ENCODE measurements at regions not wholly inside any gene's neighbourhood (a gene's known extent, or its start where the extent isn't known, plus 50 kb on each side); places are given as distances from the start of the nearest gene placed in this dataset.

DNA sequence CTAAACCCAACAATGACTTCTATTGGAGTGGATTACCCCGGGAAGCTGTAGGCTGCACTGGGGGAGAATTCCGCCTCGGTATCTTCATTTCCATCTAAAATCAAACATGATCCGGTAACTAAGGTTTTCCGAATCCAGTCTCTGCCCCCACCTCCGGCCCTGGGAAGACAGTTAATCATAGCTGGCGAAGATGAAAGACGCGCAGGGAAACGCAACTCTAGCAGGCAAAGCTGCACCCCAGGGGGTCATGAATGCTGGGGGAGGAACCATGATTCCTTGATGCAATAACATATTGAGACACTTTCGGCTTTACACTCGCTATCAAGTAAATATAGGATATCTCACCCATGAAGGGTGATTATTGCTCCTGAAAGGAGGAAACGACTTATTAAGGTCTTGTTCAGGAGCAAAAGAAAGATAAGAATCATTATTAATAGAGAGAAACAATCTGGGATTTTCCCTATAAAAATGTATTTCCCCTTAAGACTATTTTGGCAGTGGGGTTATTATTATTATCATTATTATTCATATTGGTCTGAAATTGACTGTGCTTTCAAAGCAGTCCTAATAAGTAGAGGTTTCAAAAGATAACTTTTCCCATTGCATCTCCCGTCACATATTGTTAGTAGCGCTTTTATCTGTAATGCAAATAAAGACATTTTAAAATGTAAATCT is 614.9 kb downstream of the VRK1 start:
- no peak for DNase-seq

DNA sequence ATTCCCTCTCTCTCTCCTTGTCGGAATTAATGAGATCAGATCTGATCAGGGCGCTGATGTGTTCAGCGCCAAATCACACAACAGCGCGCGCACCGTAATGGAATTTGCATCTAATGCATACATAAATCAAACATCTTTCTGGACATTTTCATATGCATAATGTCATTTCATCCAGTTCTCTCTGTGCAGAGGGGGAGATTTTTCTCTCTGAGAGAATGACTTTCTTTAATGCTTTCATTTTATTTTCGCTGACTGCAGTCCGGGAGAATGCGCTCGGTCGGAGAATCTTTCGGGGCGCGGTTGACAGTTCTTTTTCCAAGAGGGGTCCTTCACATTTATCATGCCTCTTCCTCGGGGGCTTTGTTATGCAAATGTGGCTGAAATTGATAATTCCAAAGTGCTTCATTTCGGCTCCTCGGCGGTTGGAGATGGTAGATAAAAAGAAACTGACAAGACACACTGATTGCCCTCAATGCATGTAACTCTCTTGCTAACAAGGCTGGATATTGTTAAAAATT is 615.9 kb downstream of the VRK1 start:
- no peak for DNase-seq

DNA sequence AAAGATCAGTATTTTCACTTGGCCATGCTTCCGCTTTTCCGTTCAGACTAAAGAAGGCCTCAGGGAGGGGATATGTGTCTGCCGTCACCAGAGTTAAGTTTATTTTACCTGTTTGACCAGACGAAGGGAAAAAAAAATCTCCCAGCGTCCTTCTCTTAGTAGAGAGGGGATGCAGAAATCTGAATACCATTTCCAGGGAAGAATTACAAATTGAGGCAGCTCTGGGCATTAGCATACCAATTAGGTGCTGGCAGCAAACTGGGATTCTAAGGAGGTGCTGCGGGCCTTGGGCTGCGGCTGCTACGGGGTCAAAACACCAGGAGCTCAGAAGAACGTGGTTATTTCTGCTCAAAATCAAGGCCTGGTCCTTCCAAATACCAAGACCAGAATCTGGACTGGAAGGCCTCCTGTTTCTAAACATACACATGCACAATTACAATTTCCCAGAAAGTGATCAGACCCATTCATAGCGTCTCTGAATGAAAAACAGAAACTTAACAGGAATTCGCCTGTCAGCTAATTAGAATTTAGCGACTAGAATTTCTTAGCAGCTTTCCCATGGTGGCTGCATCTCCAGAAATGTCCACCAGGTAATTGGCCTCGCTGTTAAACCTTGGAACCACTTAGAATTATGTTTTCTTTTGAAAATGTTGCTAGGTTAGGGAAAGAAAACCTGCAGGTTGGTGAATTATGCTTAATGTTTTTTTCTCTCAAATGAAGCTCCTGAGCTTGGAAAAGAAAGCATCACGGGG is 617.0 kb downstream of the VRK1 start:
- no peak for DNase-seq

DNA sequence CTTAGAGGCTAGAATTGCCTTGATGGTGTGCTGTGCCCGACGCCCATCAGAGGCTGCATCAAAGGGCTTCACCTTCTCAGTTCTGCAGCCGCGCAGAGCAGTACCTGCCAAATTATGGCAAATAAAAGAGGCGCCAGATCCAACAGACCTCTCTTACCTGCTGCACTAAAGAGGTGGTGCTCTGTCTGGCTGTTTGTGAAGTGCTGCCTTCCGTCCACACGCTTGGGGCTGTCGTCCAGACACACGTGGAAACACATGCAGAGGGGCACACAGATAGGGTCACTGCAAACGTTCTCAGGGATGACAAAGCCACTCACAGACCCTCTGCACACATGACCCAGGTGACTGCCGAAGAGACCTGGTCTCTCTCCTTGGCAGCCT is 617.5 kb downstream of the VRK1 start:
- no peak for DNase-seq

DNA sequence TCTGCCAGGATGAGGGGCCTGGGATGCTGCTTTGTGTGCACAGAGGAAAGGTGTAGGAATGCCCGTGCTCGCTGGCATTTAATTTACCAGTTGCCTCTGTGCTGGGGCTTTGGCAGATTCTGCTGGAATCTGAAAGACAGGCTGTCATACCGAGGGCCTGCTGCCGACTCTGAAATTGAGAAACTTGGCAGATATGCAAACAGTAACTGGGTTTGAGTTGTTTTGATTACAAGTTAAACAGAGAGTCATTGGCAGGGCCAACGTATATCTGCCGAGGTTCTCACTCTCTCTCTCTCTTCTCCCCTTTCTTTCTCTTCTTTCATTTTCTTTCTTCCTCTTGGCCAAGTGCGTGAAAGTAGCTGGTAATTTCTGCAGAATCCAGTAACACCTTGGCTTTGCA is 618.7 kb downstream of the VRK1 start:
- DNase-seq = no peak

DNA sequence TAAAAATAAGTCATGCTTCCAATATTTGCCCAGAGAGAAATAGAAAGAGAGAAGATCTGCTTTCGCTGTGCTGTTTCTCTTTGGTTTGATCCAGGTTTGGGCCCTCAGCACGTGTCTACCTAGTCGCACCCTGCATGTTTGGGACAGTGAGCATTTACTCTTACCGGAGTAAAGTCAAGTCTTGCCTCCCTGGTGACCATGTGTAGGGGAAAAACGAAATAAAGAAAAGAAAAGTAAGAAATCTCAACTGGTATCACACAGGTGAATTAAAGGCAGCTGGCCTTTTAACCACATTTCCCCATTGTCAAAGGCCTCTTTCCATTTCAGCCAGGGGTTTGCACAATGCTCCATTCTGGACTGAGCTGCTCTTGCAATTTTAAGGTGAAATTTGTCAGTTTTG is 619.4 kb downstream of the VRK1 start:
- no peak for DNase-seq

DNA sequence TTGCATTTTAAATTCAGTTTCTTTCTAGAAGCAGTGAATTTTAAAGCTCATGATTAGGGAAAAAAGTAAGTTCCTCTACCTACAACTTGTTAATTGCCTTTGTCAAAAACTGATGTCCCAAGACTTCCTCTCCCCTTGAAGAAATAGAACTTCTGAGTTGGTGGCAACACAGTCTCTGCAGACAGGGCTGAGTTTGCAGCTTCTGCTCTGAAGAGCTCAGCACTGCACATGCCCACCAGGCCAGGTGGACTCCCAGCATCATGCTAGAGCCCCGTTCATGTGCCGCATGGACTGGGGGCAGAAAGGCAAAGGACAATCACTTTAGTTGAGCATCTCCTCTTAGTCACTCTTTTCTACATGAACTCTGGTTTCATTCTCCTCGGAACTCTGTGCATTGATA is 620.1 kb downstream of the VRK1 start:
- no peak for DNase-seq

DNA sequence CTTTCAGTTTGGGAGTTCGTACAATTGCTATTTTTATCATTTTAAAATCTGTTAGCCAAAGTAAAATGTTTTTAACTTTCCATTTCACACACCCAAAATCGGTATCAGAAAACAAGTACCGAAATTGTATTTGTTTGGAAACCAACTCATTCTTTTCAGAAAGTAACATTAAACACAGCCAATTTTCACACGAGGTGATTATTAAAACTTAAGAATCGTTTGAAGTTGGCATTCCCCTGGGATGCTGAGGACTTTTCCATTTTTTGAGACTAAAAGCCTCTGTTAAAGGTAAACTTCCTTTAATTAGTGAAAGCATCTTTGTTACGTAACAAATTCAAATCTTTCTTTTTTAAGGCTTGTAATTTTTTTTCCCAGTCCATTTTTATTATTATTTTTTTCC is 623.0 kb downstream of the VRK1 start:
- no peak for DNase-seq

DNA sequence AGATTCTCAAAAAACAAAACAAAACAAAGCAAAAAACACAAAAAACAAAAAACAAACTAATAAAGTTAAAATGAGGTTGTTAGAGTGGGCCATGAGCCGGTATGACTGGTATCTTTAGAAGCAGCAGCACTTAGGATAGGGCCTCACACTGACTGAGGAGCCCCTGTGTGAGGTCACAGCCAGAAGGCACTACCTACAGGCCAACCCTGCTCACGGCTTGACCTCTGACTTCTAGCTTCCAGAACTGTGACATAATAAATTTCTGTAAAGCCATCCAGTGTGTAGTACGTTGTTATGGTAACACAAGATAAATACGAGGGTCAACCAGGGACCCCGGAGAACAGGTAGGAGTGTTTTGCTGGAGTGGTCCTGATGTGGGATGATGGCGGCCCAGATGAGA is 629.6 kb downstream of the VRK1 start:
- DNase-seq = no peak

DNA sequence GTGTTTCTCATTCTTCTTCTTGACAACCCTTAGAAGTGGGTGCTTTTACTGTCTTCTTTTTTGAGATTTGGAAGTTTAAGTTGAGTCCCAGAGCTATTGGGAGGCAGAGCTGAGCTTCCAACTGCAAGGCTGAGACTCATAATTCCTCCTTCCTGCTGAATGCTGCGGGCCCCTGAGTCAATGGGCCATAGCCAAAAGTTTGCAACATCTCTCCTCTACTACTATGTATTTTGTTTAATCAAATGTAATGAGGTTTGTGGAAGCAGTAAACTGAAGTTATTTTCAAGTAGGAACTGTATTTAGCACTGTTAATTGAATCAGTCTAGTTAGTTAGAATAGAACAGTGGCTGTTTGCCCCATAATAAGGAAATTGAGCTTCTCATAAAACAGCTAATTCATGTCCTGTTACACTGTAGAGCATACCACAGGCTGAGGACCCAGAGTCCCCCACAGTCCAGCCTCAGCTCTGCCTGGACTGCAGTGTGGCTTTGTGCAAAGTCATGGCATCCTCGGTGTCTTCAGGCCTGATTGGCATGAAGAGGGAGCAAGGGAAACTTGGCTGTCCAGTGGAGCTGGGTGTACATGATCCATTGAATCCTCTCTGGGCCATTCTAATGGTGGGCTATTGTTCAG is 631.7 kb downstream of the VRK1 start:
- DNase-seq = no peak

DNA sequence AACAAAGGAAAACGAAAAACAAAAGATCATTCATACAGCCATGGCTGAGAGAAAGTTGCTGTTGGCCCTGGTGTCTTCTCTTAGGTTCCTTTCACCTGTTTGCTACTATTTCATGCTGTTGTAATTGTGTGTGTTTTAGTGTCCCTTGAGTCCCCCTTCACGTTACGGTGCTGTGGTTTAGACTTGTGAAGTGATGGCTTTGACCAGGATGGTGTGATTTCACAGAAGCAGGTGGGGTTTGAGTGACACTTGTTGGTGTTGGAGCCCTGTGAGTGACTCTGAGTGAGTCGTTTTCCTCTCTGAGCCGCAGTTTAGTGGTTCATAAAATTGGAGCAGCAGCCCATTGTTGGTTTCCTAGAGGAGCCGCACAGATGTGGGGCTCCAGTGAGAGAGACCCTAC is 635.4 kb downstream of the VRK1 start:
- no peak for DNase-seq

DNA sequence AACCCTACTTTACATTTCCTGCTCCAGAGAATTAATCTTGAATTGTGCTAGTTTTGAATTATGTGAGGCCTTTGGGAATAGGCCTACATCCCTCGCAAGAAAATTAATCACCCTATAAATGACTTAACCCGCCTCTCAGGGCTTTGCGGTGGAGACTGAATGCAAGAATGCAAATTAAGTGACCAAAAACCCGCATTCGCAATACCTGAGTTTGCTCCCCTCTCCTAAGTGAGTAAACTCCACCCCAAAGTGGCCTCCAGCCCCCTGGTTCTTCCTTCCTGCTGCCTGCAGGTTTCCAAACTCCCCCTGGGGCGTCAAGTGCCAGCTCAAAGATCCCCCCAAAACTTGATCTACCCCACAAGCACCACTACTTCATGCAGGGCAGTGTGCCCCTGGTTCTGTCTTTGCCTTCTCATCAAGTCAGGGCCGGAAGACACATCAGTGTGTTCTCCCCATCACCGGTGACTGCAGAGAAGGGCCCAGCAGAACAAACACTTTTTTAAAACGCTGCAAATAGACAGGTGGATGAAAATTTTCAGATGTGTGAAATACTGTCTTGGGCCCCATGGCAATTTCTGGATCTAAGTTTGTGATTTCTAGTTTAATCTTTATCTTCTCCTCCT is 644.7 kb downstream of the VRK1 start:
- DNase-seq = no peak

DNA sequence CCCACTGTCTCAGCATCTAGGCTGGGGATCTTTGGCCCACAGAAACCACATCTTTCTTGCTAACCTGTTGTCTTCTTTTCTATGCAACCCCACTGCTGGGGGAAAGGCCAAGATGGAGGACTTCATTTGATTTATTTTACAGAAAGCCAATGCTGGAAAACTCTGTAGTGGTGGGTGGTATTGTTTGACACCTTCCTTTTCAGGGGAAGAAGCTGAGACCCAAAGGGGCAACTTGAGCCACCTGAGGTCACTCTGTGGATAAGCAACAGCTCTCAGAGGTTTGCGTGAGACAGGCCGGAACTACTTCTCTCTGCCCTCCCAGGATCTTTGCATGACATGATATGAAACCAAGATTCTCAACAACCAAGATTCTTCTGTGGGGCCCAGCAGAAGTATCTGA is 645.2 kb downstream of the VRK1 start:
- DNase-seq = no peak

DNA sequence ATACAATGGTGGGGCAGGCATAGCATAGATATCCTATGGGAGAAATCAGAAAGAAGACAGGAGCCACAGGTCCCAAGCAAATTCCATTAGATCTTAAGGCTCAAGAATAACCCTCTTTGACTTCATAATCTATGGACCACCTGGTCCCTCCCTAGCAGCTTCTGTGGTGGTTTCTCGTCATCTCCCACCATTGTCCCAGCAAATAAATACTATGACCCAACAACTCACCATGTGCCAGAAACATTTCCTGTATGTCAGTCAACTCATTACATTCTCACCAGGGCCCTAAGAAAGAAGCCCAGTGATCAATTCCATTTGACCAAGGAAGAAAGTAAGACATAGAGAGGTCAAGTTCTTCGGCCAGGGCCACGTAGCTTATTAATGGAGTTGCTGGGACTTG is 646.2 kb downstream of the VRK1 start:
- no peak for DNase-seq

DNA sequence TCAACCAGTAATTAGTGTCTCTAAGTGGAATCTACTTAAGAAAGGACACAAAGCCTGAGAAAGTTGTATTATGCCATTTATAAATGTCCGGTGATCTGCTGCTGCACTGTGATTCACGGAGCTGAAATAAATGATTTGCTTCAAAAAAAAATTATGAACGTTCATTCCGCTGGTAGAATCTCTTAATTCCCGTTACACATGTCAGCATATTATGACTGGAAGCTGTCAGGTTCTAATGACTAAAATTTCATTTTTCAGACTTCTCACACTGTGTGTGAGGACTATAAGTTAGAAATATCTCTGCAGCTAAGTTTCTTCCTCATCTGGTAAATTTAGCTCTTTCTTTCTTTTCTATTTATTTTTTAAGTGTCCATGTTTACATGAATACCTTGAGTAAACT is 647.1 kb downstream of the VRK1 start:
- no peak for DNase-seq

DNA sequence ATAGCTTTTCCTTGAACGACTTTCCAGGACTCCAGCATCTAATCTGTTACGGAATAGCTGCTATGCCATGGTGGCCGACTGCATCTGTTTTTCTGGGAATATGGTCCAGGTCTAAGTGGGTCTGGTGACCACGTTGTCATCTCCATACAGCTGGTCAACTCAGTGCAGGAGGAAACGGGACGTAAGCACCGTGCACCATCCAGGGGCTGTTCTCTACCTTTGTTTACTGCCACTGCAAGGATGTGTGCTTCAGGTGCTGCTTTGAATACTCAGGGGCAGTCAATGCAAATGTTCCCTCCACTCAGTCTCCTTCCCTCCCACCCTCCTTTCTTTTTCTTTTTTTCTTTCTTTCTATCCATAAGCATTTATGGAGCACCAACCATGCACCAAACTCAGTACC is 648.2 kb downstream of the VRK1 start:
- DNase-seq = no peak

DNA sequence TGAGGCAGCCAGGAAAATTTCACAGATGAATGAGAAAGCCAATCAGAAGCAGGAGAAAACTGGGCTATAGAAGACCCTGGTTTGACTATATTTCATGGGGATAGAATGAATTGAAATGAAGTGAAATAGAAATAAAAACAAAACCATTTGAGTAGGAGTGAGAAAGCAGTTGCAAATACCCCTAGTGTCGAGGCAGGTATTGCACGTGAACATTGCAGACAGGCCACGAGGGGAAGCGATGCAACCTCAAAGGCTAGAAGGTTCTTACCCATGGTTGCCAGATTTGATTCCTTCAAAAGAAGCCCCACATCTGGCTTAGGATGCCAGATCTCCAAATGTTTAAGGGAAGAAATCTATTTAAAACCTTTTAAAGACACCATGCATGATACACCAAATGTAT is 648.9 kb downstream of the VRK1 start:
- no peak for DNase-seq

DNA sequence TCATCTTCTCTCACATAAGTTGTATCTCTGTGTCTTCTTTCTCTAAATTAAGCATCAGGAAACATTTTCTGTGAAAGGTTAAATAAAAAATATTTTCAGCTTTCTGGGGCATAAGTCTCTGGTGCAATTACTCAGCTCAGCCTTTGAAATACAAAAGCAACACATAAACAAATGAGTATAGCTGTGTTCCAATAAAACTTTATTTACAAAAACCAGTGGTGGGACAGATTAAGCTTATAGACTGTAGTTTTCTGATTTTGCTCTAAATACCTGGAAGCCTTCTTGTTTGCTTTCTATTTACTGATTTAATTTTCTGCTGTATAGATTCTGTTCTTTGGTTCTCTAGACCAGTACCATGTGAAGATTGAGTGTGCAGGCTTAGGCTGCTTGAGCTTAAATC is 655.1 kb downstream of the VRK1 start:
- no peak for DNase-seq

DNA sequence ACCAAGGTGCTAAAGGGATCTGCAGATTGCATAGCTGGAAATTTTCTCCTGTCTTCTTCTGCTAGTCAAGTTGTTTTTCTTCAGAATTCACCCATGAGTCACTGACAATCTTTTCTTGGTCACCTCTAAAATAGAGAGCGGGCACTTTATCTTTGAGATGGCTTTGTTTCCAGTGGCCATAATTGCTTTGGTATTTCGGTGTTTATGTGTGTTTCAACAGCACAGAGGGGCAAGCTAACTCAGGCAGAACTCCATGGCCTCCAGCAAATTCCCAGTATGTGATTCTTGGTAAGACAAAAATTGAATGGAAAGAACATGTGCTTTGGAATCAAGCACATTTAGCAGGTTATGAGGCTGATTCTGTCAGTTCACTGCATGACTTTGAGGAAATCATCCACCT is 656.8 kb downstream of the VRK1 start:
- DNase-seq = no peak

DNA sequence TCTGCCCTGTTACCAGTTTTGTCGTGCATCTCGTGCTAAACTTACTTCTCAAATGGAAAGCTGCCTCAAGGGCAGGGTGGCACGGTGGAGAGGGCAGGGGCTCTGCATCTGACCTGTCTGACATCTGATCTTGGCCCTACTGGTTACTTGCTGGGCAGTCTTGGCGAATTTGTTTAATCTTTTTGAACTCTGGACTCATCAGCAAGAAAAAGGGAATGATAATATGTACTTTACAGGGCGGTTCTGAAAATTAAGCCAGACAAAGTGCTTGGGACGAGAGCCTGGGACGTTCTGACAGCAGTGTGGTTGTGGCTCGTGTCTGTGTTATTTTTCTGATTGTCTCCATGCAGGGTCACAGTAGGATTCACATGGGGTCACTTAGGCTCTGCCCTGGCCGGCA is 659.3 kb downstream of the VRK1 start:
- no peak for DNase-seq

DNA sequence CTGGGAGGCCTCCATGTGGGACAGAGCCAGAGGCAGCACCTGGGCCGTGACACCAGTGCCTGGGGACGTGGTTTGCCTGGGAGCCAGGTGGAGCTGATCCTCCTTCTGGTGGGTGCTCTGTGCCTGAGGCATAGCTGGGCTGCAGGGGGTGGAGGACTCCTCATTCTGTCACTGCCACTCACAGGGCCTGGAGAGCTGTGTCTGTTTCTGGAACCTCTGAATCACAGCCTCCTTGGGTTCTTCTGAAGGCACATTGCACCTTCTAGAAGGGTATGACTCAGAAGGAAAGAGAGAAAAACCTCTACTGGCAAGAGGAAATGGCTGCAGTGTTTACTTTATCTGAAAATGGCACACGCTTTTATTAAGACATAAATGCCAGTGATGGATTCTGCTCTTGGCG is 659.8 kb downstream of the VRK1 start:
- DNase-seq = no peak

DNA sequence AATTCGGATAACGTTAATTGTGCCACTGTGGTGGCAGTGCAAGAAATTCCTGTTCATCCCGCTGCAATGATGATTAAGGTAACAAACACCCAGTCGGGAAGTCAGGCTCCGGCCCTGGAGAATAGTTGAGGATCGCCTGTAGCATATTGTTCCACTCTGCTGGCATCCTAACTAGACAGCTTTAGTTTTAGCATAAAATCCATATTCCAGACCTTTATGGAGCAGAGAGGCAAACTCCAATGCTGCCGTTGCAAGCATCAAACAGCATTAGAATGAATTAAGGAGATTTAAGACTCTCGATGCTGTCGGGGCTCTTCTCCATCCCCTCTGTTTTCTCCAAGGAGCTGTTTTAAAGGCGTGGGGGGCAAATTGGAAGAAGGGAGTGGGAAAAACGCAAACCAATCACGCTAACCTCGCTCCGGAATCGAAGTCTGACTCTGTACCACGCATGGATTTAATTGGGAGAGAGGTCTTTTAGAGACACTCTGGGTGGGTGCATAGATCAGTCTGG is 660.4 kb downstream of the VRK1 start:
- no peak for DNase-seq

DNA sequence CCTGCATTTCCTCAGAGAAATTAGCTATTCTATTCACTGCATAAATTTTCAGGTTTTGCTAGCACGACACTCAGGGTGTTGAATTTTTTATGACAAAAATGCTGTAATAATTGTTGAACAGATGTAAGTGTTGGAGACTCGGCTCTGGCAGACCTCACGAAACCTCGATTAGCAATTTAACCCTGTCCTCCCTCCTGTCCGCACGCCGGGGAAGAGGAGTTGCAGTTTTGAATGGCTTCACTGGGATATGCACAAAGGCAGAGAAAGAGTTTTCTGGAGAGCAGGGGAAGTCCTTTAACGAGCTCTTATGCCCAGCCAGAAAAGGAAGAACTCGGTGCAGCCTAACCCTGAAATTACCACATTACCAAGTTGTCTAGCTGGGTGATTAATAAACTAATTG is 661.1 kb downstream of the VRK1 start:
- DNase-seq = no peak

Data from inflammatory macrophage treated with lipopolysaccharide for 1 hour (primary cell).